ENCODE measurements at regions not wholly inside any gene's neighbourhood (a gene's known extent, or its start where the extent isn't known, plus 50 kb on each side); places are given as distances from the start of the nearest gene placed in this dataset.

GRCh38 chr6:170128811-170129681, 161.8 kb downstream of the DLL1 start:
- no peak for DNase-seq
- intact Hi-C loops (cut with micrococcal nuclease): no loop called here
- no peak for ATAC-seq

GRCh38 chr6:170128346-170128745, 162.5 kb downstream of the DLL1 start:
- no peak for ATAC-seq
- intact Hi-C loops (cut with micrococcal nuclease): no loop called here
- no peak for DNase-seq

GRCh38 chr6:170127151-170127550, 163.7 kb downstream of the DLL1 start:
- ATAC-seq (no peak), DNase-seq (no peak)
- intact Hi-C loops (cut with micrococcal nuclease): no loop called here

GRCh38 chr6:170125456-170126300, 165.2 kb downstream of the DLL1 start:
- no peak for ATAC-seq

GRCh38 chr6:170124836-170125235, 166.0 kb downstream of the DLL1 start:
- ATAC-seq (no peak), DNase-seq (no peak)
- intact Hi-C loops (cut with micrococcal nuclease): no loop called here

More at GRCh38 chr6:170125456-170126300, 165.2 kb downstream of the DLL1 start:
- DNase-seq: no peak
- intact Hi-C loops (cut with micrococcal nuclease): no loop called here

GRCh38 chr6:170124150-170124549, 166.7 kb downstream of the DLL1 start:
- no peak for ATAC-seq
- DNase-seq: no peak
- intact Hi-C loops (cut with micrococcal nuclease): no loop called here

- intact Hi-C loops (cut with micrococcal nuclease): no loop called here
- ATAC-seq: no peak
- DNase-seq: no peak
Observed at GRCh38 chr6:170122651-170123050, 168.2 kb downstream of the DLL1 start.

- ATAC-seq (no peak), DNase-seq (no peak)
- intact Hi-C loops (cut with micrococcal nuclease): no loop called here
Observed at GRCh38 chr6:170117111-170117972, 173.5 kb downstream of the DLL1 start.

- intact Hi-C loops (cut with micrococcal nuclease): no loop called here
- ATAC-seq: no peak
- no peak for DNase-seq
Observed at GRCh38 chr6:170116636-170117035, 174.2 kb downstream of the DLL1 start.

GRCh38 chr6:170114956-170115855, 175.7 kb downstream of the DLL1 start:
- peak; percentile 10 for DNase-seq
- intact Hi-C loops (cut with micrococcal nuclease): no loop called here
- no peak for ATAC-seq

- intact Hi-C loops (cut with micrococcal nuclease): no loop called here
- no peak for ATAC-seq
- peak; percentile 3 for DNase-seq
Observed at GRCh38 chr6:170114187-170114945, 176.5 kb downstream of the DLL1 start.

- DNase-seq: no peak
- ATAC-seq: no peak
- intact Hi-C loops (cut with micrococcal nuclease): no loop called here
Observed at GRCh38 chr6:170113141-170113540, 177.7 kb downstream of the DLL1 start.

- DNase-seq: no peak
- ATAC-seq: no peak
- intact Hi-C loops (cut with micrococcal nuclease): no loop called here
Observed at GRCh38 chr6:170112583-170112860, 178.4 kb downstream of the DLL1 start.

- DNase-seq (no peak), ATAC-seq (no peak)
- intact Hi-C loops (cut with micrococcal nuclease): no loop called here
Observed at GRCh38 chr6:170111816-170112582, 178.9 kb downstream of the DLL1 start.

- DNase-seq: no peak
- intact Hi-C loops (cut with micrococcal nuclease): no loop called here
- no peak for ATAC-seq
Observed at GRCh38 chr6:170111141-170111664, 179.7 kb downstream of the DLL1 start.

GRCh38 chr6:170110201-170111140, 180.4 kb downstream of the DLL1 start:
- ATAC-seq (no peak), DNase-seq (peak; percentile 13)
- intact Hi-C loops (cut with micrococcal nuclease): no loop called here
